ENCODE measurements at regions not wholly inside any gene's neighbourhood (a gene's known extent, or its start where the extent isn't known, plus 50 kb on each side); places are given as distances from the start of the nearest gene placed in this dataset.
"Not testable (repeated sequence)": the region's sequence is repeated elsewhere in the genome, so short reads cannot be mapped to it uniquely, and the experiment has no call there.

- no peak for DNase-seq
Measured at GRCh38 chr14:103186909-103187586, 63.8 kb downstream of the TNFAIP2 start.

- DNase-seq: no peak
Measured at GRCh38 chr14:103187911-103188310, 64.7 kb downstream of the TNFAIP2 start.

DNA sequence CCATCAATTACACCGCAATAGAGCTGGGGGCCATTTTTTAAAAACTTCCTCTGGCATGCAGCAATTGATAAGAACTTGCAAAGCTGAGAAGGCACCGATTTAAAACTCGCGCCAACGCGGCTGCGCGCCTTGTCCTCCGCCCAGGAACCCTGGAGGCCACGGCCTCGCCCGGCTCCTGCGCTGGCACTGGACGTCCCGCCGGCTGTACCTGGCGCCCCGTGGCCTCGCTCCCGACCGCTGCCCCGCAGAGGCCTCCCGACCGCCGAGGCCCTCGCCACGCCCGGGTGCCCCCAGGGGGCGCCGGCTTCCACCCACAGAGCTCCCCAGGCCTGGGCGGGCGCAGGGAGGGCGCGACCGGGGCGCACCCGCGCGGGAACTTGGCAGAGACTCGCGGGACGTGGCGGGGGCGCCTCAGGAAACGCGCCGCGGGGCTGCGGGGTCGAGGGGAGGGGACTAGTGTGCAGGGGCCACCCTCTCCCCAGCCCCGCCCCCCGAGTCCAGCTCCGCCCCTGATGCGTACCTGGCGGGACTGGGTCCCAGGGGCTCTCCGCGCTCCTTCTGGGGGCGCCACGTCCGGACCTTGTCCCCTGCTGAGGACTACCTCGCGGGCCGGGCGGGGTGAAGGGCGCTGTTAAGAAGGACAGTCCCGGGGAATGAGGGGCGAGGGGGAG lies 65.7 kb downstream of the TNFAIP2 start:
- no peak for DNase-seq

DNA sequence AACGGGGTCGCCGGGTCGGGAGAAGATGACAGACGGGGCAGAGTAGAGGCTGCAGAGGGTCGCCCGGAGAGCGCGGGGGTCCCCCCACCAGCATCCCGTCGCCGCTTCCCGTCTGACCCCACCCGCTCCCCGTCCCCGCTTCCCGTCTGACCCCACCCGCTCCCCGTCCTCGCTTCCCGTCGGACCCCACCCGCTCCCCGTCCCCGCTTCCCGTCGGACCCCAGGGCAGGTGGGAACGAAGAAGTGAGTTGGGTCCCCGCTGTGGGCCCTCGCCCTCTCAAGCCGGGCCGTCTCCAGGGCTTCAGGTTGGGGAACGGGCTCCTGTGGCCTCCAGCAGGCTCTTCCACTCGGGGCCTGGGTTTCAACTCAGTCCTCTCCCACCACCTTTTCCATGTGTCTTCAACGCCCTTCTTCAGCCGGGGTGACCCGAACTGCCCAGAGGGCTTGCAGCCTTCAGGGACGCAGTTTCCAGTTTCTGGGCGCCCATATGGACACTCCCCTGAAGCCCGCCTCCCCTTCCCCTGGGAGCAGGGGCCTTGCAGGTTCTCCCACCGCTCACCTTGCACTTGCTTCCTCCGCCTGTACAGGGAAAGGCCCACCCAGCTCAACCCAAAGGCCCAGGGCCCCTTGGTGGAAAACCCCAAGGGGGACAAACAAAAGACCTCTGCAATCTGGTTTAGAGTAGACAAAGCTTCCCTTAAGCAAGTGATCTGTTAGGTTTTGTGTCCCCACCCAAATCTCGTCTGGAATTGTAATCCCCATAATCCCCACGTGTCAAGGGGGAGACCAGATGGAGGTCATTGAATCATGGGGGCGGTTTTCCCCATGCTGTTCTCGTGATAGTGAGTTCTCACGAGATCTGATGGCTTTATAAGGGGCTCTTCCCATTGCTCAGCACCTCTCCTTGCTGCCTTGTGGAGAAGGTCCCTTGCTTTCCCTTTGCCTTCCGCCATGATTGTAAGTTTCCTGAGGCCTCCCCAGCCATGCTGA lies 66.5 kb downstream of the TNFAIP2 start:
- DNase-seq: no peak

- DNase-seq: no peak
Measured at GRCh38 chr14:103190741-103191140, 67.5 kb downstream of the TNFAIP2 start.

DNA sequence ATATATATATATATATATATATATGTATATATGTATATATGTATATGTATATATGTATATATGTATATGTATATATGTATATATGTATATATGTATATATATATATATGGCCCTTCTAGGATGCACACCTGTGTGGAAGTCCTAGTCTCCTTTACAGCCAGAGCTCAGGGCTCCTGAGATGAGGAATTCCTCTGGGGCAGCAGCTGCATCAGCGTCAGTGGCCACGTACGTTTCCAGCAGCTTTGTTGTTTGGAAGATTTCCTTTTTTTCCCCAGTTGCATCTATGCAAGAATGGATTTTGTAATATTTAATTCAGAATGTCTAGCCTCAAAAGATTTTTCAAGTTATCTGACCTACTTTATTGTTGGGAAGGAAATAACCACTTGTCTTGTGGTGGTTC lies 68.6 kb downstream of the TNFAIP2 start:
- DNase-seq: no peak

DNA sequence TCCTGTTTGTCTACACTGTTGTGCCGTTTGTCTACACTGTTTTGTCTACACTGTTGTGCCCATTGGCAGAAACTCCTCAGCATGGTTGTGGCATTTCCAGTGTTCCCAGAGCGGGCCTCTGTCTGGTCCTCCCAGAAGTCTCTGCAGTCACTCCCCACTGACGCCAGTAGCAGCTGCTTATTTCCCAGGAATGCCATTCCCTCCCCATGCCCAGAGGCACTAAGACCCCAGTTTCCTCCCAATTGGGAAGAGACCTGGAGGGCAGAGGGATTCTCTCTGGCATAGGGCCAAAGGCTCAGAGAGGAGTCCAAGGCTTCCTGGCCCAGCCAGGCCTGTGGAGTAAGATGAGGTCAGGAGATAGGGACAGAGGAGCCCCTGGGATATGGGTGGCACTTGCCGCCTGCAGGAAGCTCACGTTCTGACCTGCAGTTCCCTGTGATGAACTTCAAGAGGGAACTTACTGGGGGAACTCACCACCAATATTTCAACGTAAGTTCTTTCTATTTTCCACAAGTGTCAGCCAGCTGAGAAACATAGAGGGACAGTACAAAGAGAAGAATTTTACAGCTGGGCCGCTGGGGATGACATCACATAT lies 69.1 kb downstream of the TNFAIP2 start:
- no peak for DNase-seq

- not testable (repeated sequence) for DNase-seq
Measured at GRCh38 chr14:103192861-103193260, 69.6 kb downstream of the TNFAIP2 start.

- not testable (repeated sequence) for DNase-seq
Measured at GRCh38 chr14:103193491-103193890, 70.2 kb downstream of the TNFAIP2 start.

DNA sequence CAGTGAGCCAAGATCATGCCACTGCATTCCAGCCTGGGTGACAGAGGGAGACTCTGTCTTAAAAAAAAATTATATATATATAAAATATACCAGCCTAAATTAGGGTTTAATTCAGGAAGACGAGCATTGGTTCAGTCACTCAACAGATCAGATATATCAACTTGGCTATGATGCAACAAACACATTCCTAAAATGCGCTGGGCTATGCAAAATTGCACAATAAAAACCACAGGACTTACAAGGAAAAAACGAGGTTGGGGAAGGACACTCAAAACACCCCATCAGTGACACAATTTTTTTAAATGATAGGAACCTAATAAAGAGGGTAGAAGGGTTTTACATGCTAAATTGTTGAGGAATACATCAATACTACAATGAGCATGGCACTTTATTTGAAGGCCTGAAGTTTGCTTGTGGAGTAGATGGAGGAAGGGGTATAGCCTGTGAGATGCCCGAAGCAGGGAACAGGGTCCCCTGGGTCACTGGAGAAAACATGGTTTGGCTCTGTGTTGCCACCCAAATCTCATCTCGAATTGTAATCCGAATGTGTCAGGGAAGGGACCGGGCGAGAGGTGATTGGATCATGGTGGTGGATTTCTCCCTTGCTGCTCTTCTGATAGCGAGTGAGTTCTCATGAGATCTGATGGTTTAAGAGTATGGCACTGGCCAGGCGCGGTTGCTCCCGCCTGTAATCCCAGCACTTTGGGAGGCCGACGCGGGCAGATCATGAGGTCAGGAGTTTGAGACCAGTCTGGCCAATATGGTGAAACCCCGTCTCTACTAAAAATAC lies 71.2 kb downstream of the TNFAIP2 start:
- no peak for DNase-seq

DNA sequence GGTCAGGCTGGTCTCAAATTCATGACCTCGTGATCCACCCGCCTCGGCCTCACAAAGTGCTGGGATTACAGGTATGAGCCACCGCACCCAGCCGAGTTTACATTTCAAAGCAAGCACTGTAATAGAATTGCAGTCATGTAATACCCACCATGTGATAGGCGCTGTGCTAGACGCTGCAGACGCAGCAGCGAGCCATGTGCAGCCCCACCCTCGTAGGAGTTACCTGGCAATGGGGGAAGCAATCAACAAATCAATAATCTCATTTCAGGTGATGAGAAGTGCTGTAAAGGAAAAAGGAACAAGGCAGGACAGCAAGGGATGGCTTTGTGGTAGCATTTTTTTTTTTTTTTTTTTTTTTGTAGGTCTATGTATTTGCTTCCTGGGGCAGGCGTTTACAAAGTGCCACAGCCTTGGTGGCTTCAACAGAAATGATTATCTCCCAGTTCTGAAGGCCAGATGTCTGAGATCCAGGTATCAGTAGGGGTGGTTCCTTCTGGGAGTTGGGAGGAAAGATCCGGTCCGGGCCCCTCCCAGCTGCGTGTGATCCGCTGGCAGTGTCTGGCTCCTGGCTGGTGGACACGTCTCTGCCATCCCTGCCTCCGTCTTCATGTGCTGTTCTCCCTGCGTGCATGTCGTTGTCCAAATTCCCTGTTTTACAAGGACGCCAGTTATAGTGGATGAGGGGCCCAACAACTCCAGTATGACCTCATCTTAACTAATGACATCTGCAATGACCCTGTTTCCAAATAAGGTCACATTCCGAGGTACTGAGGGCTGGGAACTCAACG lies 72.8 kb downstream of the TNFAIP2 start:
- no peak for DNase-seq

- DNase-seq: no peak
Measured at GRCh38 chr14:103196716-103197115, 73.5 kb downstream of the TNFAIP2 start.

DNA sequence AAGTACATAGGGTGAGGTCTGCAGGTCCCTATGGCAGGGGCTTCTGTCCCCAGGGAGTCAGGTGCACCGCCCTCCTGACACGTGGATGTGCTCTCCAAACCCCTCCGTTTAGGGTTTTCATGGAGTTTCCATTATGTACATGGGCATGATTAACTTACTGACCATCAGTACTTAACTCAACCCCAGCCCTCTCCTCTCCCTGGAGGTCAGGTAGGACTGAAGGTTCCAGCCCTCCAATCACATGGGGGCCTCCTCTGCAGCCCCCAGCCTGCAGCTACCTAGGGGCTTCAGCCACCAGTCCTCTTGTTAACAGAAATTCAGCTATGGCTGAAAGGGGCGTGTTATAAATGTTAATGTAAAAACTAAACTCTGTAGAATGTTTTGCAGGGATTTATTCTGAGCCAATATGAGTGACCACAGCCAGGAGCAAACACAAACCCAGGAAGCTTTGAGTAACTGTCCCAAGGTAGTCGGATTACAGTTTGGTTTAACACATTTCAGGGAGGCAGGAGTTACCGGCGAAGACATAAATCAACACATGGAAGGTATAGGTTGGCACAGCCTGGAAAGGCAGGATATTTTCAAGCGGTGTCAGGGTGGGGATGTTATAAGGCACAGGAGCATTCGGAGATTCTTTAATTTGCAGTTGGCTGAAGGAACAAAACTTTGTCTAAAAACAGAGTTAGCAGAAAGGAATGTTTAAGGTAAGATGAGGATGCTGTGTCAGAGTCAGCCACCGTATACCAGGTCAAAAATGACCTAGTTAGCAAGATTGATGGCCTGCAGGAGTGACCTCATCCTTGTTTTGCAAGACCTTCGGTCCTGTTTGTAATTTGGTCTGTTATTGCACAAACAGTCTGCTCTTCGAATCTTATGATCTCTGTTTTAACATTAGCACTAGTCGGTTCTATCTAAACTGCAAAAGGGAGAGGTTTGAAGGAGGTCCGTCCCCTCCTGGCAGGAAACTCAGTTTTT lies 75.2 kb downstream of the TNFAIP2 start:
- DNase-seq: no peak

GRCh38 chr14:103199124-103199523 lies 75.9 kb downstream of the TNFAIP2 start:
- no peak for DNase-seq

DNA sequence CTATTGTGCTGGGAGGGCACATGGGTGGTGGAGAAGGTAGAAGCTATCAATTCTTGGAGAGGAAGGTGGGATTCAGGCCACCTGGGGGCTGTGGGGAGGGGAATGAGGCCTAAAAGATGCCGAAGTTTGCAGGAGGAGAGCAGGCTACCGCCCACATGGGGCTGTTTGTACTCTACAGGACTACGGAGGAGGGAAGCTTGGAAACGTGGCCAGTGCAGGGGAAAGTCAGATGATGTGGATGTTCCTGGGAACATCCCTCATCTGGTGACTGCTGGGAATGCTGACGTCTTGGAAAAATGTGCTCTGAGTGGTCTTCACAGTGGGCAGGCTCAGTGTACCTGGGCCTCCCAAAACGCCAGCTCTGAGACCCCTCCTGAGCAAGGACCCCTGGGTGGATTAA lies 78.5 kb downstream of the TNFAIP2 start:
- DNase-seq: no peak

DNA sequence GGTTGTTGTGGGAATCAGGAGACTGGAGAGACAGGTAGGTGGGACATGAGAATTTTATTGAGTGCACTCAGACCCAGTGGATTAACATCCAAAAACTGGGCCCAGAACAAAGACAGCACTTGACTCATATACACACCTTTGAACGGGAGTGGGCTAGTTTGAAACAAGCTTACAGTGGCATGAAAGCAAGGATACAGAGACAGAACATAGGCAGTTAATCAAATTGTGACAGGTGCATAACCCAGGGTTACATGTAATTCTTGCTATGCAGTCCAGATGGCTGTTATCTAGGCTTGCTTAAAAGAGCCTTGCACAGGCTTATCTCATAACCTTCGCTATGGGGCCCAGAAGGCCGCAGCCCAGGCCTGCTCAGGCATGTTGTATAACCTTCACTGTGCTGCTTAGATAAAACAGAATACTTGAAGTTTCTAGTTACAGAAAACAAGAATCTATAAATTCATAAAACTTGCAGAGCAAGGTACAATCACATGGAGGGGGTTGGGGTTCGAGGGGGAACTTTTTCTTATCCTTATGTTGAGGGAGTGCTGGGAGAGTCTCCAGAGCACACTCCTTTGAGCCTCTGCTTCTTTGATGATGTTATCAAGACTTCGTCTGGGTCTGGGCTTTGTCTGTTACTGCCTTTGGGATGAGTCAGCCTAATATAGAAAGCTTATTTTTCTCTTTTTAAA lies 81.7 kb downstream of the TNFAIP2 start:
- no peak for DNase-seq

- no peak for DNase-seq
Measured at GRCh38 chr14:103205541-103205906, 82.3 kb downstream of the TNFAIP2 start.

DNA sequence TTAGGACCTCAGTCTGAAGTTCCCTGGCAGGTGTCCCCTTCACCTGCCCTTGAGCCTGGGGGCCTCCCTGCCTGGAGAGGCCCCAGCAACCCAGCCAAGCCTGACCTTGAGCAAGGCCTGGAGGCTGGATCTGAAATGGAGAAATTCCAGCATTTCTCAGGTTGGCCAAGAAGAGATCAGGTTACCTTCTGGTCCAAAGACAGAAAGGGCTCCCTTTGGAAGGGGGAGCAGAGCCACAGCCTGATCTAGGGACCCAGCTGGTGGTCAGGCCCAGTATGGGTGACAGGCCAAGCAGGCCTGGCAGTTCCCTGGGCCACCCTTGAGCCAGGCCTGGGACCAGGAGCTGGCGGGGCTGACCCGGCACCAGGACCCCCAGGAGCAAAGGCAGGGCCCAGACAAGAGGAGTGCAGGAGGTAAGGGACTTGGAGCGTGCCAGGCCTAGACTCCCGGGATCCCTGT lies 82.8 kb downstream of the TNFAIP2 start:
- no peak for DNase-seq

DNA sequence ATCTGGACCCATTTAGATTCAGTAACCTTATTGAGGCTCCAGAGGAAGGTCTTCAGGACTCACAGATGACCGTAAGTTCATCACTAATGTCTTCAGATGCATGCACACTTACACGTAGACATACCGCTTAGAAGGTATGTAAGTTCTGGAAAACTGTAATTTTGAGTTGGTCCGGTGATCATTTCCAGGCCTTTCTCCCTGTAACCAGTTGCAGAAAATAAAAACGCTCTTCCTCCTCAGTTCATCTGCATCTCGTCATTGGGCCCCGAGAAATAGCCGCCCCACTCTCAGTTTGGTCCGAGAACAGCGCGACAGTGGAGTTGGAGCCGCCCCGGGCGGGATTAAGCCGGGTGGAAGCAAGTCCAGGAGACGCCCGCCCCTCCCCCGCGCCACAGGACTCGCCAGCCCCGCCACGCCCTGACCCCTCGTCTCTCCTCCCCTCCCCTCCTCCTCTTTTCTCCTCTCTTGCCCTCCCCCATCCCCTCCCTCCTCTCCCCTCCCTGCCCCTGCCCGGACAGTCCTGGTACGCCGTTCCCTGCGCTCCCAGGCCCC lies 83.7 kb downstream of the TNFAIP2 start:
- no peak for DNase-seq

Measured in NCI-H446 treated with DMSO at 0.1 percent for 48 hours (cell line).